ENCODE measurements at regions not wholly inside any gene's neighbourhood (a gene's known extent, or its start where the extent isn't known, plus 50 kb on each side); places are given as distances from the start of the nearest gene placed in this dataset.
A peak's percentile ranks its signal among the peaks of the same experiment; 100 is the strongest.
"Not testable (repeated sequence)": the region's sequence is repeated elsewhere in the genome, so short reads cannot be mapped to it uniquely, and the experiment has no call there.

DNA sequence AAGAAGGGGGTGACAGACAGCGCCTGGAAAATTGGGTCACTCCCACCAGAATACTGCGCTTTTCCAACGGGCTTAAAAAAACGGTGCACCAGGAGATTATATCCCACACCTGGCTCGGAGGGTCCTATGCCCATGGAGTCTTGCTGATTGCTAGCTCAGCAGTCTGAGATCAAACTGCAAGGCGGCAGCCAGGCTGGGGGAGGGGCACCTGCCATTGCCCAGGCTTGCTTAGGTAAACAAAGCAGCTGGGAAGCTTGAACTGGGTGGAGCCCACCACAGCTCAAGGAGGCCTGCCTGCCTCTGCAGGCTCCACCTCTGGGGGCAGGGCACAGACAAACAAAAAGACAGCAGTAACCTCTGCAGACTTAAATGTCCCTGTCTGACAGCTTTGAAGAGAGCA lies 84.0 kb upstream of the IRAK1BP1 start:
- H3K36me3 ChIP-seq (ENCODE audit: control insufficient read depth in 1 of 2, insufficient read depth in 2 of 2, low read length in 1 of 2); H3K4me3 ChIP-seq (ENCODE audit: low read length in 2 of 2); H3K9me3 ChIP-seq (ENCODE audit: control insufficient read depth, low read length); DNase-seq; intact Hi-C loops (cut with DNase I); ATAC-seq (ENCODE audit: low FRiP score); H3K27me3 ChIP-seq (ENCODE audit: control insufficient read depth in 1 of 2, insufficient read depth in 2 of 2, low read length in 1 of 2); H3K27ac ChIP-seq (ENCODE audit: low read depth in 1 of 2, low read length in 2 of 2); H3K4me1 ChIP-seq (ENCODE audit: control insufficient read depth in 1 of 2, insufficient read depth in 2 of 2, low read length in 2 of 2): not testable (repeated sequence)
- 86 to 97% methylated on average over 6 of the region's 6 CpGs for WGBS, 2 donors

DNA sequence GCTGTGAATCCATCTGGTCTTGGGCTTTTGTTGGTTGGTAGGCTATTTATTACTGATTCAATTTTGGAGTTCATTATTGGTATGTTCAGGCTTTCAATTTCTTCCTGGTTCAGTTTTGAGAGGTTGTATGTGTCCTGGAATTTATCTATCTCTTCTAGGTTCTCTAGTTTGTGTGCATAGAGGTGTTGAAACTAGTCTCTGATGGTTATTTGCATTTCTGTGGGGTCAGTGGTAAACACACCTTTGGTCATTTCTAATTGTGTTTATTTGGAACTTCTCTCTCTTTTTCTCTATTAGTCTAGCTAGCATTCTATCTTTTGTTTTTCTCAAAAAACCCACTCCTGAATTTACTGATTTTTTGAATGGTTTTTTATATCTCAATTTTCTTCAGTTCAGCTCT lies 70.1 kb upstream of the IRAK1BP1 start:
- Histone ChIP-seq H3K27me3 (ENCODE audit: control insufficient read depth in 1 of 2, insufficient read depth in 2 of 2, low read length in 1 of 2) (no peaks in the 10 kb centered on the region), H3K4me3 (ENCODE audit: low read length in 2 of 2) (no peak overlapping the region), H3K27ac (ENCODE audit: low read depth in 1 of 2, low read length in 2 of 2) (no peak overlapping the region), H3K4me1 (ENCODE audit: control insufficient read depth in 1 of 2, insufficient read depth in 2 of 2, low read length in 2 of 2) (no peaks in the 10 kb centered on the region), H3K9me3 (ENCODE audit: control insufficient read depth, low read length) (peaks cover 3% of the 10 kb centered on the region), H3K36me3 (ENCODE audit: control insufficient read depth in 1 of 2, insufficient read depth in 2 of 2, low read length in 1 of 2) (no peaks in the 10 kb centered on the region)
- intact Hi-C loops (cut with DNase I) = no loop called here
- ATAC-seq (ENCODE audit: low FRiP score) = no peak
- no peak for DNase-seq

DNA sequence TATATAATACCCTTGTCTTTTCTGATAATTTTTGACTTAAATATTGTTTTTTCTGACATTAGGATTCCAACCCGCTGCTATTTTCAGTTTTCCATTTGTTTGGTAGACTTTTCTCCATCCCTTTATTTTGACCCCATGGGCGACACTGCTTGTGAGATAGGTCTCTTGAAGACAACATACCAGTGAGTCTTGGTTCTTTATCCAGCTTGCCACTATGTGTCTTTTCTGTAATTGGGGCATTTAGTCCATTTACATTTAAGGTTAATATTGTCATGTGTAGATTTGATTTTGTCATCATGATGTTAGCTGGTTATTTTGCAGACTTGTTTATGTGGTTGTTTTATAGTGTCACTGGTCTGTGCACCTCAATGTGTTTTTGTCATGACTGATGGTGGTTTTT lies 67.7 kb upstream of the IRAK1BP1 start:
- 90 to 91% methylated on average over 2 of the region's 2 CpGs for WGBS, 2 donors
- no peak for DNase-seq
- ATAC-seq (ENCODE audit: low FRiP score) = no peak
- Histone ChIP-seq H3K4me3 (ENCODE audit: low read length in 2 of 2) (no peak overlapping the region), H3K27ac (ENCODE audit: low read depth in 1 of 2, low read length in 2 of 2) (no peak overlapping the region), H3K36me3 (ENCODE audit: control insufficient read depth in 1 of 2, insufficient read depth in 2 of 2, low read length in 1 of 2) (no peaks in the 10 kb centered on the region), H3K27me3 (ENCODE audit: control insufficient read depth in 1 of 2, insufficient read depth in 2 of 2, low read length in 1 of 2) (no peaks in the 10 kb centered on the region), H3K4me1 (ENCODE audit: control insufficient read depth in 1 of 2, insufficient read depth in 2 of 2, low read length in 2 of 2) (no peaks in the 10 kb centered on the region), H3K9me3 (ENCODE audit: control insufficient read depth, low read length) (peaks cover 1% of the 10 kb centered on the region)
- intact Hi-C loops (cut with DNase I) = no loop called here

DNA sequence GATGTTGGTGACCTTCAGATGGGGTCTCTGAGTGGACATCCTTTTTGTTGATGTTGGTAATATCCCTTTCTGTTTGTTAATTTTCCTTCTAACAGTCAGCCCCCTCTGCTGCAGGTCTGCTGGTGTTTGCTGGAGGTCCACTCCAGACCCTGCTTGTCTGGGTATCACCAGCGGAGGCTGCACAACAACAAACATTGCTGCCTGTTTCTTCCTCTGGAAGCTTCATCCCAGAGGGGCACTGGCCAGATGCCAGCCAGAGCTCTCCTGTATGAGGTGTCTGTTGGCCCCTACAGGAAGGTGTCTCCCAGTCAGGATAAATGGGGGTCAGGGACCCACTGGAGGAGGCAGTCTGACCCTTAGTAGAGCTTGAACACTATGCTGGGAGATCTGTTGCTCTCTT lies 60.6 kb upstream of the IRAK1BP1 start:
- H3K27ac ChIP-seq (ENCODE audit: low read depth in 1 of 2, low read length in 2 of 2); H3K9me3 ChIP-seq (ENCODE audit: control insufficient read depth, low read length); H3K36me3 ChIP-seq (ENCODE audit: control insufficient read depth in 1 of 2, insufficient read depth in 2 of 2, low read length in 1 of 2); intact Hi-C loops (cut with DNase I); ATAC-seq (ENCODE audit: low FRiP score); H3K27me3 ChIP-seq (ENCODE audit: control insufficient read depth in 1 of 2, insufficient read depth in 2 of 2, low read length in 1 of 2); H3K4me3 ChIP-seq (ENCODE audit: low read length in 2 of 2); H3K4me1 ChIP-seq (ENCODE audit: control insufficient read depth in 1 of 2, insufficient read depth in 2 of 2, low read length in 2 of 2): not testable (repeated sequence)
- WGBS, 2 donors = 94 to 100% methylated on average over 1 of the region's 1 CpG
- peak in 1 of 2 donors; percentile 34 for DNase-seq

DNA sequence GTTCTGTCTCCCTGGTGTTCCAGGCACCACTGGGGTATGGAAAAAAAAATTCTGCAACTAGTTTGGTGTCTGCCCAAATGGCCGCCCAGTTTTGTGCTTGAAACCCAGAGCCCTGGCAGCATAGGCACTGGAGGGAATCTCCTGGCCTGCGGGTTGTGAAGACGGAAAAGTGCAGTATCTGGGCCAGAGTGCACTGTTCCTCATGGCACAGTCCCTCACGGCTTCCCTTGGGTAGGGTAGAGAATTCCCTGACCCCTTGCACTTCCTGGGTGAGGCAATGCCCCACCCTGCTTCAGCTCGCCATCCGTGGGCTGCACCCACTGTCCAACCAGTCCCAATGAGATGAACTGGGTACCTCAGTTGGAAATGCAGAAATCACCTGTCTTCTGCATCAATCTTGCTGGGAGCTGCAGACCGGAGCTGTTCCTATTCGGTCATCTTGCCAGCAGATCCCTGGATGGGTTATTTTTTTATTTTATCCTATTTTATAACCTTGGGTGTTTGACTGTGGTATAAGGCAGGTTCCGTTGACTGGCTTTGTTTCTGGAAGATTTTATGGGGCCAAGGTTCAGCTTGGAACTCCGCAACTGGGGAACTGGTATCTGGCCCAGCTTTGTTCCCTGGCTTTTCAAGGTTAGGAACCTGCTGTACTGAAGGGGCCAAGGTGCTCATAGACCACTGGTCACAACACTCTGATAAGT lies 59.5 kb upstream of the IRAK1BP1 start:
- H3K4me3 ChIP-seq (ENCODE audit: low read length in 2 of 2); H3K27ac ChIP-seq (ENCODE audit: low read depth in 1 of 2, low read length in 2 of 2); H3K27me3 ChIP-seq (ENCODE audit: control insufficient read depth in 1 of 2, insufficient read depth in 2 of 2, low read length in 1 of 2); H3K9me3 ChIP-seq (ENCODE audit: control insufficient read depth, low read length); ATAC-seq (ENCODE audit: low FRiP score); H3K36me3 ChIP-seq (ENCODE audit: control insufficient read depth in 1 of 2, insufficient read depth in 2 of 2, low read length in 1 of 2); intact Hi-C loops (cut with DNase I); H3K4me1 ChIP-seq (ENCODE audit: control insufficient read depth in 1 of 2, insufficient read depth in 2 of 2, low read length in 2 of 2); DNase-seq: not testable (repeated sequence)
- WGBS, 2 donors = 87 to 89% methylated on average over 10 of the region's 10 CpGs

DNA sequence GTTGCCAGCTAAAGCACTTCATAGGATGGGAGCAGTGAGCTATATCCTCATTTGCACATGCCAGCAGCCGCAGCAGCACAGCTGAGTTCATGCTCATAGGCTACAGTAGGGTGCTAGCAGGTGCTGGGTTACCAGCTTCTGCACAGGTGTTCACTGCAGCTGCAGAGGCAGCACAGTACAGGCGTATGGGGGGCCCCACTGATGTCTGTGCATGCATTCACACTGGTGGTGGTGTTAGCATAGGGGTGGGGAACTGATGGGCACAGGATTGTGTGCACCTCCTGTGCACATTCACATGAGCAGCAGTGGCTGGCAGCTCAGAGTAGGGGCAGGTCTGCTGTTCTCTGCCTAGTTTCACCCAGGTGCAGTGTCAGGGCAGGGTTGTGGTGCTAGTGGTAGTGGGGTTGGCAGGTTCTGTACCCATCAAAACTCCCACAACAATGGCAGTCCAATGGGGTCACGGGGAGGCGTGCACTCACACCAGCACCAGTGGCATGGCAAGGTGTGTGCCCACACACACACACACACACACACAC lies 58.9 kb upstream of the IRAK1BP1 start:
- Histone ChIP-seq H3K9me3 (ENCODE audit: control insufficient read depth, low read length) (no peaks in the 10 kb centered on the region), H3K36me3 (ENCODE audit: control insufficient read depth in 1 of 2, insufficient read depth in 2 of 2, low read length in 1 of 2) (no peaks in the 10 kb centered on the region), H3K4me1 (ENCODE audit: control insufficient read depth in 1 of 2, insufficient read depth in 2 of 2, low read length in 2 of 2) (no peaks in the 10 kb centered on the region), H3K4me3 (ENCODE audit: low read length in 2 of 2) (no peak overlapping the region), H3K27ac (ENCODE audit: low read depth in 1 of 2, low read length in 2 of 2) (no peak overlapping the region), H3K27me3 (ENCODE audit: control insufficient read depth in 1 of 2, insufficient read depth in 2 of 2, low read length in 1 of 2) (no peaks in the 10 kb centered on the region)
- ATAC-seq (ENCODE audit: low FRiP score) (no peak), DNase-seq (peak in 1 of 2 donors; percentile 54)
- 90 to 92% methylated on average over 4 of the region's 4 CpGs for WGBS, 2 donors
- intact Hi-C loops (cut with DNase I) = no loop called here

DNA sequence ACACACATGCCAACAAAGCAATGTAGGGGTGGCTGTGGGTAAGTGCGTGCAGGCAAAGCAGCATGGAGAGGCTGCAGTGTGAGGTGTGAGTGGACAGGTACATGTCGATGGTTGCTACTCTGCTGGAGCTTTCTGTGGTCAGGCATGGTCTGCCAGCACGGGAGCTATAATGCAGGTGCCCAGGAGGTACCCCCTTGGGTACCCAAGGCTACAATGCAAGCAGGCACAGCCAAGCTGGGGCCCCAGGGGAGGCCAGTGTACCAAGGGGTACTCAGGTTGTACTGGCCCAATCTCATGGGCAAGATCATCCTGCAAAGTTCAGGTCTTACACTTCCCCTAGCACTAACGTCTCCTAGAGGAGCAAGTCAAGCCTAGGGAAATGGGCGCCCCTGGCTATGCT lies 58.4 kb upstream of the IRAK1BP1 start:
- ATAC-seq (ENCODE audit: low FRiP score) (no peak), DNase-seq (peak in 1 of 2 donors; percentile 52)
- 88 to 91% methylated on average over 5 of the region's 5 CpGs for WGBS, 2 donors
- Histone ChIP-seq H3K36me3 (ENCODE audit: control insufficient read depth in 1 of 2, insufficient read depth in 2 of 2, low read length in 1 of 2) (no peaks in the 10 kb centered on the region), H3K9me3 (ENCODE audit: control insufficient read depth, low read length) (no peaks in the 10 kb centered on the region), H3K4me1 (ENCODE audit: control insufficient read depth in 1 of 2, insufficient read depth in 2 of 2, low read length in 2 of 2) (no peaks in the 10 kb centered on the region), H3K27ac (ENCODE audit: low read depth in 1 of 2, low read length in 2 of 2) (no peak overlapping the region), H3K27me3 (ENCODE audit: control insufficient read depth in 1 of 2, insufficient read depth in 2 of 2, low read length in 1 of 2) (no peaks in the 10 kb centered on the region), H3K4me3 (ENCODE audit: low read length in 2 of 2) (no peak overlapping the region)
- intact Hi-C loops (cut with DNase I) = no loop called here

DNA sequence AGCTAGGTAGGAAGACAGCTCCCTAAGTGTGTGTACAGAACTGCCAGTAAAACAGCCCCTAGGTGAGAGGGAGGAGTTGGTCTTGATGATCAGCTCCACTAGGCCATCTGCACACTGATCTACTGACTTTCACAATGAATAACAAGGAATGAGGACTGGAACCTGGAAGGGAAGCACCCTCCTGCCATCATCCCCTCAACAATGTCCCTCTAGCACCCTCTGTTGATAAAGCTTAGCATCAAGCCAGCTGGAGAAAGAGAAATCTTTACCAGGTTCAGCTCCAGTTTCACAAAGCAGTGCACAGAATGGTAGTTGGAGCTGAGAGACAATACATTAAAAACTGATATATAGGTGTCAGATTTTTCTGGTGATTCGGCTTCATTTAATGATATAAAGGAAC lies 57.2 kb upstream of the IRAK1BP1 start:
- Histone ChIP-seq H3K27me3 (ENCODE audit: control insufficient read depth in 1 of 2, insufficient read depth in 2 of 2, low read length in 1 of 2) (no peaks in the 10 kb centered on the region), H3K4me3 (ENCODE audit: low read length in 2 of 2) (no peak overlapping the region), H3K36me3 (ENCODE audit: control insufficient read depth in 1 of 2, insufficient read depth in 2 of 2, low read length in 1 of 2) (no peaks in the 10 kb centered on the region), H3K27ac (ENCODE audit: low read depth in 1 of 2, low read length in 2 of 2) (no peak overlapping the region), H3K9me3 (ENCODE audit: control insufficient read depth, low read length) (no peaks in the 10 kb centered on the region), H3K4me1 (ENCODE audit: control insufficient read depth in 1 of 2, insufficient read depth in 2 of 2, low read length in 2 of 2) (no peaks in the 10 kb centered on the region)
- intact Hi-C loops (cut with DNase I) = no loop called here
- DNase-seq = no peak
- ATAC-seq (ENCODE audit: low FRiP score) = no peak
- 16 to 33% methylated on average over 1 of the region's 1 CpG for WGBS, 2 donors

DNA sequence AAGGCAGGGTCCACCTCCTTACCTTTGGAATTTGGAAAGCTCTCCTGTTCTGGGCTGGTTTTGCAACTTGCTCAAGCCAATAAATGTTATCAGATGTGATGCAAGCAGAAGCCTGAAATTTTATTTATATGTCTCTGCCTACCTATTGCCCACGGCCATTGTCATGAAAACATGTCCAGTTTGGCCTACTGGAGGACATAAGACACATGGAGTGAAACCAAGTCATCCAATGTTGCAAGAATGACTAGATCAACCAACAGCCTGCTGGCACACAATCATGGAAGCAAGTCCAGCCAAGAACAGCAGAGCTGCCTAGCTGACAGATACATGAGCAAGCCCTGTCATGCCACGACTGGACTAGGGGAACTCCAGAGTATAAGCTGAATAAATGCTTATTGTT lies 56.7 kb upstream of the IRAK1BP1 start:
- Histone ChIP-seq H3K27me3 (ENCODE audit: control insufficient read depth in 1 of 2, insufficient read depth in 2 of 2, low read length in 1 of 2) (no peaks in the 10 kb centered on the region), H3K4me1 (ENCODE audit: control insufficient read depth in 1 of 2, insufficient read depth in 2 of 2, low read length in 2 of 2) (no peaks in the 10 kb centered on the region), H3K36me3 (ENCODE audit: control insufficient read depth in 1 of 2, insufficient read depth in 2 of 2, low read length in 1 of 2) (no peaks in the 10 kb centered on the region), H3K27ac (ENCODE audit: low read depth in 1 of 2, low read length in 2 of 2) (no peak overlapping the region), H3K9me3 (ENCODE audit: control insufficient read depth, low read length) (no peaks in the 10 kb centered on the region), H3K4me3 (ENCODE audit: low read length in 2 of 2) (no peak overlapping the region)
- no peak for ATAC-seq (ENCODE audit: low FRiP score)
- intact Hi-C loops (cut with DNase I) = no loop called here
- no peak for DNase-seq
- 24 to 26% methylated on average over 2 of the region's 2 CpGs for WGBS, 2 donors

All from aorta (tissue), 5 donors.